Peyer's patch (tissue), 4 donors: ENCODE measurements at regions not wholly inside any gene's neighbourhood (a gene's known extent, or its start where the extent isn't known, plus 50 kb on each side); places are given as distances from the start of the nearest gene placed in this dataset.

ENCODE experiments used
- CTCF ChIP-seq, 6 experiments: fragments of 450-650 bp in 4 of 6; fragments of 200-600 bp in 2 of 6; sonication (generic) in 1 of 6; IDR thresholded peaks; one replicate each; pipeline ENCODE4 v1.5.1; 2017 to 2019; ENCODE audit warnings: antibody characterized with exemption in 6 of 6, mild to moderate bottlenecking in 3 of 6, moderate library complexity in 1 of 6
- POLR2A ChIP-seq, 2 donors: fragments of 450-650 bp; IDR thresholded peaks; one replicate each; pipeline ENCODE4 v1.5.1; 2017; ENCODE audit warnings: antibody characterized with exemption in 2 of 2, mild to moderate bottlenecking in 2 of 2, moderate library complexity in 2 of 2

- no peak for TF ChIP-seq CTCF (IDR thresholded peaks at IDR 0.05)
- TF ChIP-seq POLR2A (IDR thresholded peaks at IDR 0.05), result no peak
These were observed 173.6 kb upstream of the TCF21 start for GRCh38 chr6:133715270-133715669.
